Uterus (tissue), 2 donors: ENCODE measurements at regions not wholly inside any gene's neighbourhood (a gene's known extent, or its start where the extent isn't known, plus 50 kb on each side); places are given as distances from the start of the nearest gene placed in this dataset.
"Not testable (repeated sequence)": the region's sequence is repeated elsewhere in the genome, so short reads cannot be mapped to it uniquely, and the experiment has no call there.

Source experiments
- POLR2A ChIP-seq, 2 donors: fragments of 450-650 bp; IDR thresholded peaks; one replicate each; pipeline ENCODE4 v1.6.1; 2016; ENCODE audit warnings: antibody characterized with exemption in 2 of 2, mild to moderate bottlenecking in 1 of 2, moderate library complexity in 1 of 2
- TF ChIP-seq, protein P1 (sequence below), 4 experiments: fragments of 200-600 bp in 2 of 4; fragments of 450-650 bp in 2 of 4; sonication (generic) in 2 of 4; IDR thresholded peaks; one replicate each; pipeline ENCODE4 v1.5.1; 2016 to 2019; ENCODE audit warnings: antibody characterized with exemption in 4 of 4, mild to moderate bottlenecking in 2 of 4, moderate library complexity in 1 of 4

DNA sequence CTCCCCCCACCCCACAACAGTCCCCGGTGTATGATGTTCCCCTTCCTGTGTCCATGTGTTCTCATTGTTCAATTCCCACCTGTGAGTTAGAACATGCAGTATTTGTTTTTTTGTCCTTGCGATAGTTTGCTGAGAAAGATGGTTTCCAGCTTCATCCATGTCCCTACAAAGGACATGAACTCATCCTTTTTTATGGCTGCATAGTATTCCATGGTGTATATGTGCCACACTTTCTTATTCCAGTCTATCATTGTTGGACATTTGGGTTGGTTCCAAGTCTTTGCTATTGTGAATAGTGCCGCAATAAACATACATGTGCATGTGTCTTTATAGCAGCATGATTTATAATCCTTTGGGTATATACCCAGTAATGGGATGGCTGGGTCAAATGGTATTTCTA, 74.4 kb upstream of the CTNNA1 start:
- TF ChIP-seq, protein P1, sequence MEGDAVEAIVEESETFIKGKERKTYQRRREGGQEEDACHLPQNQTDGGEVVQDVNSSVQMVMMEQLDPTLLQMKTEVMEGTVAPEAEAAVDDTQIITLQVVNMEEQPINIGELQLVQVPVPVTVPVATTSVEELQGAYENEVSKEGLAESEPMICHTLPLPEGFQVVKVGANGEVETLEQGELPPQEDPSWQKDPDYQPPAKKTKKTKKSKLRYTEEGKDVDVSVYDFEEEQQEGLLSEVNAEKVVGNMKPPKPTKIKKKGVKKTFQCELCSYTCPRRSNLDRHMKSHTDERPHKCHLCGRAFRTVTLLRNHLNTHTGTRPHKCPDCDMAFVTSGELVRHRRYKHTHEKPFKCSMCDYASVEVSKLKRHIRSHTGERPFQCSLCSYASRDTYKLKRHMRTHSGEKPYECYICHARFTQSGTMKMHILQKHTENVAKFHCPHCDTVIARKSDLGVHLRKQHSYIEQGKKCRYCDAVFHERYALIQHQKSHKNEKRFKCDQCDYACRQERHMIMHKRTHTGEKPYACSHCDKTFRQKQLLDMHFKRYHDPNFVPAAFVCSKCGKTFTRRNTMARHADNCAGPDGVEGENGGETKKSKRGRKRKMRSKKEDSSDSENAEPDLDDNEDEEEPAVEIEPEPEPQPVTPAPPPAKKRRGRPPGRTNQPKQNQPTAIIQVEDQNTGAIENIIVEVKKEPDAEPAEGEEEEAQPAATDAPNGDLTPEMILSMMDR (IDR thresholded peaks at IDR 0.05): not testable (repeated sequence)
- not testable (repeated sequence) for TF ChIP-seq POLR2A (IDR thresholded peaks at IDR 0.05)
